Stimulated activated memory B cell treated with anti-CD40 and anti-IgM and Interleukin-4, amounts not matched to agents 10 μg/mL and 1 μg/mL and 100 μg/mL, for 72 hours (primary cell): ENCODE measurements at regions not wholly inside any gene's neighbourhood (a gene's known extent, or its start where the extent isn't known, plus 50 kb on each side); places are given as distances from the start of the nearest gene placed in this dataset.
"Not testable (repeated sequence)": the region's sequence is repeated elsewhere in the genome, so short reads cannot be mapped to it uniquely, and the experiment has no call there.

Source experiments
- ATAC-seq: fragments of 150-1000 bp; cut with Tn5 transposase; 2 replicates; pipeline ENCODE4 v1.10.0; 2021
- H3K27ac Mint-ChIP-seq: one replicate; pipeline ENCODE4 v1.8.0; 2022; ENCODE audit warnings: mild to moderate bottlenecking, mixed read lengths
- H3K27me3 Mint-ChIP-seq: one replicate; pipeline ENCODE4 v1.8.0; 2022; ENCODE audit warnings: mixed read lengths
- H3K36me3 Mint-ChIP-seq: one replicate; pipeline ENCODE4 v1.8.0; 2022; ENCODE audit warnings: mixed read lengths
- H3K4me1 Mint-ChIP-seq: one replicate; pipeline ENCODE4 v1.8.0; 2022; ENCODE audit warnings: mixed read lengths
- H3K4me3 Mint-ChIP-seq: one replicate; pipeline ENCODE4 v1.8.0; 2022; ENCODE audit warnings: mild to moderate bottlenecking, moderate library complexity, mixed read lengths
- H3K9me3 Mint-ChIP-seq: one replicate; pipeline ENCODE4 v1.8.0; 2022; ENCODE audit warnings: mixed read lengths

GRCh38 chr4:67365661-67366245 is 179.6 kb downstream of the CENPC start:
- H3K36me3 Mint-ChIP-seq, result no peaks in the 10 kb centered on the region
- no peak overlapping the region for H3K4me3 Mint-ChIP-seq
- peaks cover 9% of the 10 kb centered on the region for H3K9me3 Mint-ChIP-seq
- no peaks in the 10 kb centered on the region for H3K4me1 Mint-ChIP-seq
- H3K27ac Mint-ChIP-seq, result no peak overlapping the region
- H3K27me3 Mint-ChIP-seq, result peaks cover 11% of the 10 kb centered on the region
- no peak for ATAC-seq

GRCh38 chr4:67355806-67356205 is 189.5 kb downstream of the CENPC start:
- Mint-ChIP-seq H3K9me3 (peaks cover 1% of the 10 kb centered on the region), H3K27ac (no peak overlapping the region), H3K36me3 (no peaks in the 10 kb centered on the region), H3K4me1 (no peaks in the 10 kb centered on the region), H3K4me3 (no peak overlapping the region), H3K27me3 (peaks cover 12% of the 10 kb centered on the region)
- ATAC-seq, result no peak

GRCh38 chr4:67346654-67347053 is 198.6 kb downstream of the CENPC start:
- no peaks in the 10 kb centered on the region for H3K9me3 Mint-ChIP-seq
- ATAC-seq, result no peak

GRCh38 chr4:67344594-67345380 is 200.5 kb downstream of the CENPC start:
- no peak overlapping the region for H3K27ac Mint-ChIP-seq
- no peak overlapping the region for H3K4me3 Mint-ChIP-seq
- no peaks in the 10 kb centered on the region for H3K36me3 Mint-ChIP-seq
- H3K4me1 Mint-ChIP-seq, result no peaks in the 10 kb centered on the region
- no peak for ATAC-seq
- H3K9me3 Mint-ChIP-seq, result no peaks in the 10 kb centered on the region
- peaks cover 8% of the 10 kb centered on the region for H3K27me3 Mint-ChIP-seq

More at GRCh38 chr4:67346654-67347053, 198.6 kb downstream of the CENPC start:
- no peak overlapping the region for H3K4me3 Mint-ChIP-seq
- H3K4me1 Mint-ChIP-seq, result no peaks in the 10 kb centered on the region
- H3K27me3 Mint-ChIP-seq, result peaks cover 13% of the 10 kb centered on the region
- H3K36me3 Mint-ChIP-seq, result no peaks in the 10 kb centered on the region
- H3K27ac Mint-ChIP-seq, result no peak overlapping the region

- Mint-ChIP-seq H3K4me3 (no peak overlapping the region), H3K9me3 (no peaks in the 10 kb centered on the region), H3K36me3 (no peaks in the 10 kb centered on the region), H3K4me1 (no peaks in the 10 kb centered on the region), H3K27me3 (peaks cover 8% of the 10 kb centered on the region), H3K27ac (no peak overlapping the region)
- no peak for ATAC-seq
These were observed 202.1 kb downstream of the CENPC start for GRCh38 chr4:67343199-67343598.

- Mint-ChIP-seq H3K27ac (no peak overlapping the region), H3K4me3 (no peak overlapping the region), H3K9me3 (no peaks in the 10 kb centered on the region), H3K27me3 (peaks cover 8% of the 10 kb centered on the region), H3K4me1 (no peaks in the 10 kb centered on the region), H3K36me3 (no peaks in the 10 kb centered on the region)
- no peak for ATAC-seq
These were observed 203.0 kb downstream of the CENPC start for GRCh38 chr4:67342291-67342690.

- no peak overlapping the region for H3K4me3 Mint-ChIP-seq
- H3K36me3 Mint-ChIP-seq, result no peaks in the 10 kb centered on the region
- ATAC-seq, result no peak
- no peaks in the 10 kb centered on the region for H3K4me1 Mint-ChIP-seq
- H3K9me3 Mint-ChIP-seq, result no peaks in the 10 kb centered on the region
- H3K27me3 Mint-ChIP-seq, result peaks cover 25% of the 10 kb centered on the region
- no peak overlapping the region for H3K27ac Mint-ChIP-seq
These were observed 211.6 kb downstream of the CENPC start for GRCh38 chr4:67333664-67334063.

- no peak for ATAC-seq
- Mint-ChIP-seq H3K4me1 (peaks cover under 1% of the 10 kb centered on the region), H3K27me3 (peaks cover 35% of the 10 kb centered on the region), H3K36me3 (no peaks in the 10 kb centered on the region), H3K9me3 (no peaks in the 10 kb centered on the region), H3K4me3 (no peak overlapping the region), H3K27ac (no peak overlapping the region)
These were observed 212.7 kb downstream of the CENPC start for GRCh38 chr4:67332627-67333026.

GRCh38 chr4:67328393-67328792 is 216.9 kb downstream of the CENPC start:
- no peak overlapping the region for H3K27ac Mint-ChIP-seq
- H3K4me1 Mint-ChIP-seq, result peaks cover 5% of the 10 kb centered on the region
- no peaks in the 10 kb centered on the region for H3K36me3 Mint-ChIP-seq
- H3K27me3 Mint-ChIP-seq, result peaks cover 27% of the 10 kb centered on the region
- H3K4me3 Mint-ChIP-seq, result no peak overlapping the region
- no peak for ATAC-seq
- H3K9me3 Mint-ChIP-seq, result no peaks in the 10 kb centered on the region

- Mint-ChIP-seq H3K4me3 (no peak overlapping the region), H3K27ac (no peak overlapping the region), H3K4me1 (peaks cover 5% of the 10 kb centered on the region), H3K27me3 (peaks cover 27% of the 10 kb centered on the region), H3K9me3 (no peaks in the 10 kb centered on the region), H3K36me3 (no peaks in the 10 kb centered on the region)
- ATAC-seq, result no peak
These were observed 217.4 kb downstream of the CENPC start for GRCh38 chr4:67328018-67328278.

- Mint-ChIP-seq H3K9me3 (peaks cover 3% of the 10 kb centered on the region), H3K27me3 (peaks cover 23% of the 10 kb centered on the region), H3K4me1 (peaks cover 5% of the 10 kb centered on the region), H3K36me3 (no peaks in the 10 kb centered on the region), H3K4me3 (no peak overlapping the region), H3K27ac (no peak overlapping the region)
- ATAC-seq, result peak; percentile 71
These were observed 217.9 kb downstream of the CENPC start for GRCh38 chr4:67327245-67328017.

- no peaks in the 10 kb centered on the region for H3K36me3 Mint-ChIP-seq
- H3K4me3 Mint-ChIP-seq, result no peak overlapping the region
- H3K27me3 Mint-ChIP-seq, result peaks cover 20% of the 10 kb centered on the region
- no peak overlapping the region for H3K27ac Mint-ChIP-seq
- H3K4me1 Mint-ChIP-seq, result peaks cover 5% of the 10 kb centered on the region
- H3K9me3 Mint-ChIP-seq, result peaks cover 3% of the 10 kb centered on the region
- ATAC-seq, result no peak
These were observed 219.5 kb downstream of the CENPC start for GRCh38 chr4:67325791-67326190.

- Mint-ChIP-seq H3K27me3 (no peaks in the 10 kb centered on the region), H3K9me3 (peaks cover 3% of the 10 kb centered on the region), H3K27ac (no peak overlapping the region), H3K4me1 (no peaks in the 10 kb centered on the region), H3K4me3 (no peak overlapping the region), H3K36me3 (no peaks in the 10 kb centered on the region)
- no peak for ATAC-seq
These were observed 224.7 kb downstream of the CENPC start for GRCh38 chr4:67320645-67321044.

GRCh38 chr4:67319607-67320006 is 225.7 kb downstream of the CENPC start:
- H3K27ac Mint-ChIP-seq, ATAC-seq, H3K9me3 Mint-ChIP-seq, H3K4me1 Mint-ChIP-seq, H3K36me3 Mint-ChIP-seq, H3K27me3 Mint-ChIP-seq, H3K4me3 Mint-ChIP-seq: not testable (repeated sequence)

- not testable (repeated sequence) for H3K4me1 Mint-ChIP-seq, H3K9me3 Mint-ChIP-seq, H3K27me3 Mint-ChIP-seq, H3K4me3 Mint-ChIP-seq, ATAC-seq, H3K36me3 Mint-ChIP-seq, H3K27ac Mint-ChIP-seq
These were observed 244.7 kb downstream of the CENPC start for GRCh38 chr4:67300497-67301185.
